GM19468 (cell line): ENCODE measurements at regions not wholly inside any gene's neighbourhood (a gene's known extent, or its start where the extent isn't known, plus 50 kb on each side); places are given as distances from the start of the nearest gene placed in this dataset.

Experiments
- ATAC-seq: cut with Tn5 transposase; IDR thresholded peaks from one replicate; pipeline ENCODE4 v1.9.1; 2021; ENCODE audit warnings: mild to moderate bottlenecking, moderate library complexity, moderate number of reproducible peaks; ENCODE audit not compliant: unreplicated experiment; ENCODE audit errors: extremely low read depth

- no peak for ATAC-seq
Observed at GRCh38 chr1:221813887-221814286, 72.0 kb upstream of the DUSP10 start.

- no peak for ATAC-seq
Observed at GRCh38 chr1:221812905-221813597, 71.2 kb upstream of the DUSP10 start.

- no peak for ATAC-seq
Observed at GRCh38 chr1:221812088-221812752, 70.3 kb upstream of the DUSP10 start.

GRCh38 chr1:221810406-221810805, 68.5 kb upstream of the DUSP10 start:
- no peak for ATAC-seq

- no peak for ATAC-seq
Observed at GRCh38 chr1:221809091-221810029, 67.5 kb upstream of the DUSP10 start.

- peak; percentile 51 for ATAC-seq
Observed at GRCh38 chr1:221806984-221807383, 65.1 kb upstream of the DUSP10 start.

- ATAC-seq: no peak
Observed at GRCh38 chr1:221806236-221806635, 64.3 kb upstream of the DUSP10 start.

- ATAC-seq: no peak
Observed at GRCh38 chr1:221805121-221805520, 63.2 kb upstream of the DUSP10 start.

- ATAC-seq: no peak
Observed at GRCh38 chr1:221804303-221804702, 62.4 kb upstream of the DUSP10 start.

- no peak for ATAC-seq
Observed at GRCh38 chr1:221801773-221802516, 60.1 kb upstream of the DUSP10 start.

GRCh38 chr1:221801251-221801661, 59.4 kb upstream of the DUSP10 start:
- ATAC-seq: no peak

- ATAC-seq: no peak
Observed at GRCh38 chr1:221800831-221801230, 58.9 kb upstream of the DUSP10 start.

GRCh38 chr1:221797506-221797905, 55.6 kb upstream of the DUSP10 start:
- no peak for ATAC-seq

GRCh38 chr1:221796700-221797099, 54.8 kb upstream of the DUSP10 start:
- no peak for ATAC-seq

GRCh38 chr1:221795380-221795779, 53.5 kb upstream of the DUSP10 start:
- no peak for ATAC-seq

- no peak for ATAC-seq
Observed at GRCh38 chr1:221794935-221795334, 53.0 kb upstream of the DUSP10 start.

- ATAC-seq: peak; percentile 48
Observed at GRCh38 chr1:221794079-221794670, 52.3 kb upstream of the DUSP10 start.

GRCh38 chr1:221793439-221794078, 51.7 kb upstream of the DUSP10 start:
- peak; percentile 68 for ATAC-seq

GRCh38 chr1:221791846-221792245, 50.0 kb upstream of the DUSP10 start:
- ATAC-seq: no peak
